ENCODE measurements at regions not wholly inside any gene's neighbourhood (a gene's known extent, or its start where the extent isn't known, plus 50 kb on each side); places are given as distances from the start of the nearest gene placed in this dataset.

DNA sequence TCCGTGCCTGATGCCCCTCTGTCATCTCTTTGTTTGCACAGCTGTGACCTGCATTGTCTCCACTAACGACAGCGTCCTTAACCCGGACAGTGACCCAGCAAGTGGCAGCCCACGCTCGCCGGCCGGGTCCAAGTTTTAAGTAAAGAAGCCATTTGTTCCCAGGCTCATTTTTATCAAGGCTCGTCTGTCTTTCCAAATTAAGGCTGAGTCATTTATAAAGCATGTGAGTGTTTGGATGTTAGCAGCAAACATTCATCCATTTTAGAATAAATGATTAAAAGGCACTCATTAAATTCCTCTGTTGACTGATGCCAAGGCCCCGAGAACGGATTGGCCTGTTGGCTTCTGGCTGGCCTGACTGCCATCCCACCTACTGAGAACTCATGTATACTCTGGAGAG, 514.5 kb downstream of the NPHP4 start:
- no peaks in the 10 kb centered on the region for H3K9me3 ChIP-seq
- H3K4me1 ChIP-seq: no peaks in the 10 kb centered on the region
- no peak overlapping the region for H3K4me3 ChIP-seq
- TF ChIP-seq POLR2A (IDR thresholded peaks at IDR 0.05): no peak
- no peak for DNase-seq
- intact Hi-C loops (cut with DNase I; ENCODE audit: low total_unique reads): no loop called here
- in situ Hi-C loops (cut with MboI; ENCODE audit: low pct_ligation_motif_present in 1 of 4, low pct_unique_long_range_greater_than_20kb in 1 of 4, low sequenced_read_pairs in 3 of 4): no loop called here
- no peaks in the 10 kb centered on the region for H3K36me3 ChIP-seq
- peaks cover 10% of the 10 kb centered on the region for H3K27me3 ChIP-seq
- no peak overlapping the region for H3K27ac ChIP-seq
- WGBS, 2 donors (ENCODE audit: low coverage in 1 of 2): 40 to 59% methylated on average over 1 to 11 of the region's 11 CpGs

DNA sequence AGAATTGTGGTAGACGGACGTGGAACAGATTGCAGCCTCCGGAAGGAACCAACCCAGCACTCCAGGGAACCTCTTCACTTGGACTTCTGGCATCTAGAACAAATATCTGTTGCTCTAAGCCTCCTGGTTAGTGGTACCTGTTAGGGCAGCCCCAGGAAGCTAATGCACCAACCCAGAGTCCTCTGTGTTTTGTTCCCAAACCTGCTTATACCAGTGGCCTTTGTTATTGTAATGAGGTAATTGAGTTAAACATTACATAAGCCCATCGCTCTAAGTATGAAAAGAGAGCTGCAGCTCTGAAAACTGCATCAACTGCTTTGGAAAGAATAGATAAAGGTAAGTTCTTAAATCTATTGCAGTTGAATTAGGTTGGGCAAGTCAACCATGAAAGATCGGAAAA, 516.7 kb downstream of the NPHP4 start:
- DNase-seq: no peak
- no peak overlapping the region for H3K27ac ChIP-seq
- H3K4me1 ChIP-seq: no peaks in the 10 kb centered on the region

DNA sequence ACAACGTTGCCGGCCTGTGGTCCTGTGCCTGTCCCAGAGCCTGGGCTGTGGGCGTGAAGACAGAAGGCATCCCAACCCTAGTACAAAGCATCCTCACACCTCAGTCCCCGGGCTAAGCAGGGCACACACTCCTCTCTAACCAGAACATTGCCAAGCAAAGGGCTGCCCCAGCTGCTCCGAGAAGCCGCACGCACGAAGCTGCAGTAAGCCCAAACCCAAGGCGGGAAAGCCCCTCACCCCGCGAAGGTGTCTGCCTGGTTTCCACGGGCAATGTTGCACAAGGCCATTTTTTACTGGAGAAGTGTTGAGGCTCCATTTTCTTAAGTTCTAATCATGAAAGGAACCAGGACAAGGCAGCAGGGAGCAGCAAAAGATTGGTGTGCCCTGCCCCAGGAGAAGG, 519.0 kb downstream of the NPHP4 start:
- peaks cover 8% of the 10 kb centered on the region for H3K27me3 ChIP-seq
- no peak overlapping the region for H3K27ac ChIP-seq
- 90% methylated on average over 12 of the region's 12 CpGs; no CpG with 5 or more reads in 1 of the 2 donors for WGBS, 2 donors (ENCODE audit: low coverage in 1 of 2)
- DNase-seq: no peak
- H3K9me3 ChIP-seq: no peaks in the 10 kb centered on the region
- no peak overlapping the region for H3K4me3 ChIP-seq
- in situ Hi-C loops (cut with MboI; ENCODE audit: low pct_ligation_motif_present in 1 of 4, low pct_unique_long_range_greater_than_20kb in 1 of 4, low sequenced_read_pairs in 3 of 4): no loop called here
- intact Hi-C loops (cut with DNase I; ENCODE audit: low total_unique reads): no loop called here
- no peaks in the 10 kb centered on the region for H3K4me1 ChIP-seq
- TF ChIP-seq EP300 (IDR thresholded peaks at IDR 0.05; ENCODE audit: low read depth) (no peak), POLR2A (IDR thresholded peaks at IDR 0.05) (no peak), POLR2AphosphoS5 (IDR thresholded peaks at IDR 0.05) (no peak)
- TF ChIP-seq, protein P1, sequence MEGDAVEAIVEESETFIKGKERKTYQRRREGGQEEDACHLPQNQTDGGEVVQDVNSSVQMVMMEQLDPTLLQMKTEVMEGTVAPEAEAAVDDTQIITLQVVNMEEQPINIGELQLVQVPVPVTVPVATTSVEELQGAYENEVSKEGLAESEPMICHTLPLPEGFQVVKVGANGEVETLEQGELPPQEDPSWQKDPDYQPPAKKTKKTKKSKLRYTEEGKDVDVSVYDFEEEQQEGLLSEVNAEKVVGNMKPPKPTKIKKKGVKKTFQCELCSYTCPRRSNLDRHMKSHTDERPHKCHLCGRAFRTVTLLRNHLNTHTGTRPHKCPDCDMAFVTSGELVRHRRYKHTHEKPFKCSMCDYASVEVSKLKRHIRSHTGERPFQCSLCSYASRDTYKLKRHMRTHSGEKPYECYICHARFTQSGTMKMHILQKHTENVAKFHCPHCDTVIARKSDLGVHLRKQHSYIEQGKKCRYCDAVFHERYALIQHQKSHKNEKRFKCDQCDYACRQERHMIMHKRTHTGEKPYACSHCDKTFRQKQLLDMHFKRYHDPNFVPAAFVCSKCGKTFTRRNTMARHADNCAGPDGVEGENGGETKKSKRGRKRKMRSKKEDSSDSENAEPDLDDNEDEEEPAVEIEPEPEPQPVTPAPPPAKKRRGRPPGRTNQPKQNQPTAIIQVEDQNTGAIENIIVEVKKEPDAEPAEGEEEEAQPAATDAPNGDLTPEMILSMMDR (IDR thresholded peaks at IDR 0.05): no peak
- H3K36me3 ChIP-seq: no peaks in the 10 kb centered on the region

More for the DNA sequence above, 516.7 kb downstream of the NPHP4 start:
- no peaks in the 10 kb centered on the region for H3K9me3 ChIP-seq
- peaks cover 6% of the 10 kb centered on the region for H3K27me3 ChIP-seq
- H3K4me3 ChIP-seq: no peak overlapping the region
- H3K36me3 ChIP-seq: no peaks in the 10 kb centered on the region
- in situ Hi-C loops (cut with MboI; ENCODE audit: low pct_ligation_motif_present in 1 of 4, low pct_unique_long_range_greater_than_20kb in 1 of 4, low sequenced_read_pairs in 3 of 4) (no loop called here), intact Hi-C loops (cut with DNase I; ENCODE audit: low total_unique reads) (no loop called here)
- WGBS, 2 donors (ENCODE audit: low coverage in 1 of 2): 63 to 75% methylated on average over 3 to 5 of the region's 5 CpGs
- no peak for TF ChIP-seq EP300 (IDR thresholded peaks at IDR 0.05; ENCODE audit: low read depth)
- TF ChIP-seq POLR2A (IDR thresholded peaks at IDR 0.05): no peak
- TF ChIP-seq POLR2AphosphoS5 (IDR thresholded peaks at IDR 0.05): no peak
- TF ChIP-seq, protein P1 (IDR thresholded peaks at IDR 0.05): no peak

DNA sequence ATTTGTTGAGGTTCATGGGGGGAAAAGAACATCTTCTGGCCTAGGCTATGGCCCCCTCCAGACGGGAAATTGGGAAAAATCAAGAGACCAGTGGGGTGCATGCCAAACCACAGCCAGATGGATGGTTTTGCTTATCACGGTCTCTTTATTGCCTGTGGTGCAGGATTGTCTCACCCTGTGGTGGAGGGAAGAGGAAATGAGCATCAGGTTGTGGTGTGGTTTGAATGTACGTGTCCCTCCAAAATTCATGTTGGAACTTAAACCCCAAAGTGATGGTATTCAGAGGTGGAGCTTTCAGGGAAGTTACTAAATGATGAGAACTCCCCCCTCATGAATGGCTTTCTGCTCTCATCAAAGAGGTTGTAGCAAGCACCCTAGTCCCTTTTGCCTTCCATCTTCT, 525.7 kb downstream of the NPHP4 start:
- H3K4me1 ChIP-seq: no peaks in the 10 kb centered on the region
- H3K9me3 ChIP-seq: no peaks in the 10 kb centered on the region
- H3K4me3 ChIP-seq: no peak overlapping the region
- TF ChIP-seq EP300 (IDR thresholded peaks at IDR 0.05; ENCODE audit: low read depth): no peak
- TF ChIP-seq, protein P1 (IDR thresholded peaks at IDR 0.05): no peak
- TF ChIP-seq POLR2AphosphoS5 (IDR thresholded peaks at IDR 0.05): no peak
- no peak for TF ChIP-seq POLR2A (IDR thresholded peaks at IDR 0.05)
- H3K27me3 ChIP-seq: peaks cover 8% of the 10 kb centered on the region
- in situ Hi-C loops (cut with MboI; ENCODE audit: low pct_ligation_motif_present in 1 of 4, low pct_unique_long_range_greater_than_20kb in 1 of 4, low sequenced_read_pairs in 3 of 4): no loop called here
- WGBS, 2 donors (ENCODE audit: low coverage in 1 of 2): 18 to 23% methylated on average over 2 to 3 of the region's 3 CpGs
- intact Hi-C loops (cut with DNase I; ENCODE audit: low total_unique reads): no loop called here
- no peak for DNase-seq
- H3K36me3 ChIP-seq: no peaks in the 10 kb centered on the region
- no peak overlapping the region for H3K27ac ChIP-seq

DNA sequence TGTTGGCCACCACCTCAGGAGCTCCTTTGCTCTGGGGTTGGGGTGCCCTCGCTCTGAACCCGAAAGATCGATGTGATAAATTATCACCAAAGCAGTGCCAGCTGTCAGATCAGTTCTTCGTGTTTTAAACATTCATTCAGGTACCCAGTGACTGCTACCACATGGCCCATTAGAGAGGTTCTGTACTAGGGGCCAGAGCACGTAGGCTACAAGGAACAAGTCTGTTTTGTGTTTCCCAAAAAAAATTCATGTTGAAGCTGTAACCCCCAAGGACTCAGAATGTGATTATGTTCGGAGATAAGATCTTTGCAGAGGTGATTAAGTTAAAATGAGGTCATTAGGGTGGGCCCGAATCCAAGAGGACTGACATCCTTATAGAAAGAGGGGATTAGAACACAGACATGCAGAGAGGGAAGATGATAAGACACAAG, 526.9 kb downstream of the NPHP4 start:
- no peak for TF ChIP-seq EP300 (IDR thresholded peaks at IDR 0.05; ENCODE audit: low read depth)
- TF ChIP-seq POLR2A (IDR thresholded peaks at IDR 0.05): no peak
- TF ChIP-seq, protein P1 (IDR thresholded peaks at IDR 0.05): no peak
- TF ChIP-seq POLR2AphosphoS5 (IDR thresholded peaks at IDR 0.05): no peak
- Histone ChIP-seq H3K27ac (no peak overlapping the region), H3K36me3 (no peaks in the 10 kb centered on the region), H3K27me3 (peaks cover 2% of the 10 kb centered on the region), H3K4me3 (no peak overlapping the region), H3K4me1 (no peaks in the 10 kb centered on the region), H3K9me3 (no peaks in the 10 kb centered on the region)
- in situ Hi-C loops (cut with MboI; ENCODE audit: low pct_ligation_motif_present in 1 of 4, low pct_unique_long_range_greater_than_20kb in 1 of 4, low sequenced_read_pairs in 3 of 4) (no loop called here), intact Hi-C loops (cut with DNase I; ENCODE audit: low total_unique reads) (no loop called here)
- WGBS, 2 donors (ENCODE audit: low coverage in 1 of 2): 66 to 70% methylated on average over 3 to 7 of the region's 7 CpGs
- no peak for DNase-seq
